ENCODE measurements at regions not wholly inside any gene's neighbourhood (a gene's known extent, or its start where the extent isn't known, plus 50 kb on each side); places are given as distances from the start of the nearest gene placed in this dataset.

- no peak for TF ChIP-seq CTCF (IDR thresholded peaks at IDR 0.05; ENCODE audit: poor library complexity, severe bottlenecking)
- TF ChIP-seq POLR2AphosphoS5 (IDR thresholded peaks at IDR 0.05), result no peak
- TF ChIP-seq EZH2 (IDR thresholded peaks at IDR 0.05; ENCODE audit: borderline replicate concordance, insufficient read depth, low read length, poor library complexity, severe bottlenecking), result no peak
- no peak for TF ChIP-seq REST (IDR thresholded peaks at IDR 0.05; ENCODE audit: borderline replicate concordance)
- no peak for TF ChIP-seq RAD21 (conservative IDR thresholded peaks at IDR 0.05)
- no peak for TF ChIP-seq SMC3 (conservative IDR thresholded peaks at IDR 0.05; ENCODE audit: poor library complexity)
These were observed 74.7 kb upstream of the TRPC4 start for GRCh38 chr13:37944081-37944868.
